ENCODE measurements at regions not wholly inside any gene's neighbourhood (a gene's known extent, or its start where the extent isn't known, plus 50 kb on each side); places are given as distances from the start of the nearest gene placed in this dataset.

GRCh38 chr5:4078544-4078943, 482.9 kb downstream of the IRX1 start:
- DNase-seq (ENCODE audit: low read depth in 1 of 2, low spot score in 1 of 2): no peak
- no peak overlapping the region for H3K4me3 ChIP-seq (replicated peaks; ENCODE audit: insufficient read depth, low read length)
- TF ChIP-seq REST (IDR thresholded peaks at IDR 0.05; ENCODE audit: insufficient replicate concordance, low read depth) (no peak), GABPA (IDR thresholded peaks at IDR 0.05; ENCODE audit: low read depth) (no peak), SPI1 (IDR thresholded peaks at IDR 0.05; ENCODE audit: borderline replicate concordance, low read depth) (no peak), POLR2AphosphoS5 (IDR thresholded peaks at IDR 0.05; ENCODE audit: low read depth) (no peak), CTCF (IDR thresholded peaks at IDR 0.05; ENCODE audit: insufficient read depth, low read length) (no peak)
- H3K27ac ChIP-seq (replicated peaks): no peak overlapping the region
- no peaks in the 10 kb centered on the region for H3K27me3 ChIP-seq (ENCODE audit: insufficient read depth, poor library complexity, severe bottlenecking)

GRCh38 chr5:4079831-4080230, 484.2 kb downstream of the IRX1 start:
- H3K27ac ChIP-seq (replicated peaks): no peak overlapping the region
- TF ChIP-seq CTCF (IDR thresholded peaks at IDR 0.05; ENCODE audit: insufficient read depth, low read length) (no peak), GABPA (IDR thresholded peaks at IDR 0.05; ENCODE audit: low read depth) (no peak), REST (IDR thresholded peaks at IDR 0.05; ENCODE audit: insufficient replicate concordance, low read depth) (no peak), SPI1 (IDR thresholded peaks at IDR 0.05; ENCODE audit: borderline replicate concordance, low read depth) (no peak), POLR2AphosphoS5 (IDR thresholded peaks at IDR 0.05; ENCODE audit: low read depth) (no peak)
- no peaks in the 10 kb centered on the region for H3K27me3 ChIP-seq (ENCODE audit: insufficient read depth, poor library complexity, severe bottlenecking)
- no peak overlapping the region for H3K4me3 ChIP-seq (replicated peaks; ENCODE audit: insufficient read depth, low read length)
- no peak for DNase-seq (ENCODE audit: low read depth in 1 of 2, low spot score in 1 of 2)

- TF ChIP-seq CTCF (IDR thresholded peaks at IDR 0.05; ENCODE audit: insufficient read depth, low read length) (no peak), POLR2AphosphoS5 (IDR thresholded peaks at IDR 0.05; ENCODE audit: low read depth) (no peak), SPI1 (IDR thresholded peaks at IDR 0.05; ENCODE audit: borderline replicate concordance, low read depth) (no peak), GABPA (IDR thresholded peaks at IDR 0.05; ENCODE audit: low read depth) (no peak), REST (IDR thresholded peaks at IDR 0.05; ENCODE audit: insufficient replicate concordance, low read depth) (no peak)
- DNase-seq (ENCODE audit: low read depth in 1 of 2, low spot score in 1 of 2): no peak
- Histone ChIP-seq H3K27ac (replicated peaks) (no peak overlapping the region), H3K4me3 (replicated peaks; ENCODE audit: insufficient read depth, low read length) (no peak overlapping the region), H3K27me3 (ENCODE audit: insufficient read depth, poor library complexity, severe bottlenecking) (no peaks in the 10 kb centered on the region)
These were observed 484.7 kb downstream of the IRX1 start for GRCh38 chr5:4080370-4080769.
